ENCODE measurements at regions not wholly inside any gene's neighbourhood (a gene's known extent, or its start where the extent isn't known, plus 50 kb on each side); places are given as distances from the start of the nearest gene placed in this dataset.

DNA sequence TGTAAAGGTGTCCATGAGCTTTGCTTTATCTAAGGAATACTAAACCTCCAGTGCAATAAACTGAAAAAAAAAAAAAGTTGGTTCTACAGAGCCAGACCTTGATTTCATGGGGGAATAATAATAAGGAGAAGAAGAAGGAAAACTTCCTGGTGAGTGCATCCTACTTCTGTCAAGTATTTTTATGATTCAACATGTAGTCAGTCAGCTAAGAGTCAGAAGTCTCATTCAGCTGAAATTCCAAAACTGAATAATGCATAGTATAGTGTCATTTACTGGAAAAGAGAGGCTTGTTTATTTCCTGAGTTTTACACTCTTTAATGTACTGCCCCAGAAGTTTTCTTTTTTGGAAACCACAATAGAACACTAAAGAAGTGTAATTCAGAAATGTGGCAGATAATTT is 77.8 kb upstream of the TACR1 start:
- DNase-seq: no peak

DNA sequence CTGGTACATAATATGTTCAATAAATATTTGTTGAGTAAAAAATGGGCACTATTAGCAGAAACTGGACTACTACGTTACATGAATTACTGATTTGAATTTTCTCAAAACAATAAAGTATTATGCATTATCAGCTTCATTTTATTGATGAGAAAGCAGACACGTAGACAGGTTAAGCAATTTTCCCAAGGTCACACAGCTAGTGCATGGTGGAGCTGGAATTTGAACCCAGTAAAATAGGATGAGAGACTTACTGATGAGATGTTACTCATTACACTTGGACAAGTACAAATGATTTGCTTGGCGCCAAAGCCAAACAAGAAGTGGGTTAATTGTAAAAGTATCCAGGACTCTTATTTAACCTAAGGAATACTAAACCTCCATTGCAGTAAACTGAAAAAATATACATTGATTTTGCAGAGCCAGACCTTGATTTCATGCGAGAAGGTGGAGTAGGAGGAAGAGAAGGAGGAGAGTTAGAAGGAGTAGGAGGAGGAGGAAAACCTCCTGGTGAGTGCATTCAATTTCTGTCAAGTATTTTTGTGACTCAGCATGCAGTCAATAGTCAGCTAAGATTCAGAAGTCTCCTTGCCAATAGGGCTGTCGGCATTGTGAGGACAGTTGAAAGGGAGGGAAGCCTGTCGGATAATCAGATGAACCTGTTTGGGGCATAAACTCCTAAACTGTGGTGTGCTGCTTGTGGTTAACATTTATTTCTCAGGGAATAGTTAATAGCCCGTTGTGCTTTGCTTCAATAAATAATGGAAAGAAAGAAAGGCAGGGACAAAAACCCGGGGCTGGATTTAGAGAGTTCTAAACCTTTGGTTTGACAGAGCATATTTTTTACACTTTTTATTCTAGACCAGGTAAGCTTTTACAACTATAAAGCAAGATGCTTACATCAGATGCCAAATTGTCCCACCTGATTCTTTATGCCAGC is 77.0 kb upstream of the TACR1 start:
- DNase-seq: no peak

DNA sequence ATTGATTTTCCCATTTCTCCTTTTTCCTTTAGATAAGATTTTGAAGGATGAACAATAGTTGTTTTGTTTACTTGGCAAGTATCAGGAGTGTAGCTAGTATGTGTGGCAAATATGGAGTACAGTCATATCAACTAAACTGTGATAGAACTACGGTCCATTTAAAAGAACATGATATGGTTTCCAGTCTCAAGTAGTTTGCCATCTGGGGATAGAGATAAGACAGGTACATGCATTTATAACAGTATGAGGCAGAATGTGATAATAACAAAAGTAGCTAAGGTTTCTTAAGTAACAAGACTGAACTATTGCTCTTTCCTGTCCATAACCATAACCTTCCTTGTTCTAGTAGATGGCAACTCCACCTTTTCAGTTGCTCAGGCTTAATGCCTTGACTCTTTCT is 75.6 kb upstream of the TACR1 start:
- DNase-seq: peak; percentile 59

DNA sequence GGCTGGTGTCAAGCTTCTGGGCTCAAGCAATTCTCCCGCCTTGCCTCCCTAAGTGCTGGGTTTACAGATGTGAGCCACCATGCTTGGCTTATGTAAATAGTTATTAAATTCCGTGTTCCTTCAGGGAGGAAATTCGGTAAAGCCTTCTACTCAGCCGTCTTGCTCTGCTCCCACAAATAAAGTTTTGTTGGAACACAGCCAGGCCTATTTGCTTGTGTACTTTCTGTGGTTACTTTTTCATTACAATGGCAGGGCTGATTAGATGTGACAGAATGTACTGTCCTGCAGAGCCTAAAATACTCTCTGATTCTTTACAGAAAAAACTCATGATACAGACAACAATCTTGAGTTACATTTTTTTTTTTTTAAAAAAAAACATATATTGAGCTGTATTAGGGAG is 68.8 kb upstream of the TACR1 start:
- DNase-seq: no peak

- DNase-seq: no peak
These were observed 62.6 kb upstream of the TACR1 start for GRCh38 chr2:75261923-75262322.

GRCh38 chr2:75260946-75261345 is 61.6 kb upstream of the TACR1 start:
- no peak for DNase-seq

DNA sequence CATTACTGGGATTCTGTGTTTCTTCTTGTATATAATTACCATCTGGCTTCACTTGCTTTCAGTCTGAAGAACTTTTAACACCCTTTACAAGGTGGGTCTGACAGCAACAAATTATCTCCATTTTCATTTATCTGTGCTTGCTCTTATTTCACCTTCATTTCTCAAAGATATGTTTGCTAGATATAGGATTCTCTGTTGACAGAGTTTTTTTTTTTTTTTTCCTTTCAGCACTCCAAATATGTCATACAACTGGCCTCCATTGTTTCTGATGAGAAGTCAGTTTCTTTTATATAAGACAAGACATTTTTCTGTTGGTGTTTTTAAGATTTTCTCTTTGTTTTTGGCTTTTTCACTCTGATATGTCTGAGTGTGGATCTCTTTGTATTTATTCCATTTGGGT is 59.3 kb upstream of the TACR1 start:
- DNase-seq: no peak

- DNase-seq: no peak
These were observed 57.2 kb upstream of the TACR1 start for GRCh38 chr2:75256485-75256884.

GRCh38 chr2:75253526-75253925 is 54.2 kb upstream of the TACR1 start:
- DNase-seq: no peak

GRCh38 chr2:75251896-75252295 is 52.6 kb upstream of the TACR1 start:
- no peak for DNase-seq
